Heart left ventricle (tissue), 13 donors: ENCODE measurements at regions not wholly inside any gene's neighbourhood (a gene's known extent, or its start where the extent isn't known, plus 50 kb on each side); places are given as distances from the start of the nearest gene placed in this dataset.

Experiments
- CTCF ChIP-seq, 12 donors: fragments of 200-600 bp; sonication (generic) in 4 of 12; IDR thresholded peaks; one replicate each; pipeline versions ENCODE4 v1.5.0 to v1.8.0; 2018 to 2022; ENCODE audit warnings: antibody characterized with exemption in 12 of 12, mild to moderate bottlenecking in 5 of 12
- POLR2A ChIP-seq, 2 donors: fragments of 450-650 bp; IDR thresholded peaks; one replicate each; pipeline ENCODE4 v1.6.1; 2017; ENCODE audit warnings: antibody characterized with exemption in 2 of 2, mild to moderate bottlenecking in 2 of 2, moderate library complexity in 2 of 2
- donor health status: ischemic (EF 13 %, LVEDD 7.1; RV severe dilation, severe dysfunction).
- donor health status: DM: no; HTN: yes; CAD: no.
- donor health status: DM: no; HTN: no; CAD: no.
- donor health status: ischemic (EF 25% LVEDD 6.9; RV normal size, moderate dysfunction).
- donor health status: ischemic (EF 25% LVEDD 5.7; RV mildly dilated, moderate dysfunction).
- donor health status: ischemic (EF 35%, LVEDD 5.7; RV mildly dilated, moderate dysfunction).
- donor health status: nonischemic (EF 11% LVEDD 7.7; RV severe dilation, severe dysfunction).
- donor health status: DM: yes; HTN: yes; CAD: no.
- donor health status: PGD.
- donor health status: ischemic (EF 29% LVEDD 5.4; RV normal size, mild dysfunction).
- donor health status: nonischemic (EF 23%, LVEDD 6.1; RV moderate dilation, normal function).

GRCh38 chr5:67402526-67402925 is 205.9 kb upstream of the CD180 start:
- TF ChIP-seq CTCF (IDR thresholded peaks at IDR 0.05): no peak
- TF ChIP-seq POLR2A (IDR thresholded peaks at IDR 0.05): no peak
